ENCODE measurements at regions not wholly inside any gene's neighbourhood (a gene's known extent, or its start where the extent isn't known, plus 50 kb on each side); places are given as distances from the start of the nearest gene placed in this dataset.

DNA sequence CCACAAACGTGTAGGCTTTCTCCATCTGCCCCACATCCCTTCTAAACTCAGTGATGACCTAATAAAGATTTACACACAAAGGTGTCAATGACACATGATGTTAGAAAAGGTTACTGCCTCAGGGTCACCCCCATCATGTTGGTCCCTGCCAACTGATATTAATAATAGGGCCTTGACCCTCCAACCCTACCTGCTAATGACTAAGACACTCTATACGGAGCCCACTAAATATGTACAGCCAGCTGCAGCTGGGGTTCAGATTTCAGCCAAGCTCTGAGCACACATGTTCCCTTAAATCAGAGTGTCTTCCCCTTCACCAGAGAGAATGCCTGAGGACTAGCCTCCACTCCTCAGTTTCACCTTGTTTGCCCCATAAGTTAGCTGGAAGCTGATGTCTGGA, 67.4 kb upstream of the SNRPB2 start:
- Mint-ChIP-seq H3K27ac (no peak overlapping the region), H3K27me3 (peaks cover 5 to 10% of the 10 kb centered on the region in 2 donors), H3K9me3 (peaks cover 0 to 3% (median 0%) of the 10 kb centered on the region in 8 donors), H3K4me3 (no peak overlapping the region), H3K4me1 (no peaks in the 10 kb centered on the region), H3K36me3 (no peaks in the 10 kb centered on the region)
- no peak for DNase-seq
- Histone ChIP-seq H3K27me3 (ENCODE audit: insufficient read depth, low read length) (no peaks in the 10 kb centered on the region), H3K9me3 (ENCODE audit: control insufficient read depth in 1 of 2, low read length in 2 of 2) (no peaks in the 10 kb centered on the region), H3K36me3 (ENCODE audit: insufficient read depth, low read length) (no peaks in the 10 kb centered on the region), H3K4me1 (ENCODE audit: insufficient read depth, low read length) (no peaks in the 10 kb centered on the region), H3K4me3 (ENCODE audit: low read length in 2 of 2) (no peak overlapping the region), H3K27ac (ENCODE audit: low read depth, low read length) (no peak overlapping the region)
- ChIA-PET POLR2A (ENCODE audit: partially characterized antibody) (no interaction called here), CTCF (ENCODE audit: partially characterized antibody) (no interaction called here)
- intact Hi-C loops (cut with micrococcal nuclease), result no loop called here

DNA sequence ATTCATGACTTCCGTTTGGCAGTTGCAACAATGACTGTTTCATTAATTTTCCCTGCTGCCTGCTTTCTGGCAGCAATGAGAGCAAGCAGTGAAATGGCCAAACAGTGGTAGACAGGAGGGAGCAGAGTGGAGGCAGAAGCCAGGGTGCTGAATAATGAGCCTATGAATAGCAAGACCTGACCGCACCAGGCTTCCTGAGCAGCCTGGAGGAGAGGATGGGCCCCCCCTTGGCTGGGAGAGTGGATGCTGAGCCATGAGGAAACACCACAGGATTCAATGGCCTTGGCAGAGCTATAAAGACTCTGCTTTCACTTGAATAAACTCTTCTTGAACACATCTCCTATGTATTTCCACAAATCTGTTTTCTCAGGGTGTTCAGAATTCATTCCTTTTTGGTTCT, 68.1 kb upstream of the SNRPB2 start:
- no peaks in the 10 kb centered on the region for H3K4me1 Mint-ChIP-seq
- Histone ChIP-seq H3K36me3 (ENCODE audit: insufficient read depth, low read length) (no peaks in the 10 kb centered on the region), H3K4me1 (ENCODE audit: insufficient read depth, low read length) (no peaks in the 10 kb centered on the region), H3K9me3 (ENCODE audit: control insufficient read depth in 1 of 2, low read length in 2 of 2) (no peaks in the 10 kb centered on the region), H3K27ac (ENCODE audit: low read depth, low read length) (no peak overlapping the region), H3K4me3 (ENCODE audit: low read length in 2 of 2) (no peak overlapping the region), H3K27me3 (ENCODE audit: insufficient read depth, low read length) (no peaks in the 10 kb centered on the region)
- DNase-seq, result no peak
- peaks cover 0 to 6% (median under 1%) of the 10 kb centered on the region in 8 donors for H3K9me3 Mint-ChIP-seq
- POLR2A ChIA-PET (ENCODE audit: partially characterized antibody), result no interaction called here
- H3K36me3 Mint-ChIP-seq, result no peaks in the 10 kb centered on the region
- H3K27ac Mint-ChIP-seq, result no peak overlapping the region
- intact Hi-C loops (cut with micrococcal nuclease), result no loop called here
- peaks cover 5 to 13% of the 10 kb centered on the region in 2 donors for H3K27me3 Mint-ChIP-seq
- H3K4me3 Mint-ChIP-seq, result no peak overlapping the region
- CTCF ChIA-PET (ENCODE audit: partially characterized antibody), result no interaction called here

- H3K27ac ChIP-seq (ENCODE audit: low read depth, low read length), result no peak overlapping the region
- Mint-ChIP-seq H3K4me1 (no peaks in the 10 kb centered on the region), H3K9me3 (peaks cover 0 to 6% (median 2%) of the 10 kb centered on the region in 8 donors), H3K4me3 (no peak overlapping the region), H3K36me3 (no peaks in the 10 kb centered on the region), H3K27ac (no peak overlapping the region), H3K27me3 (peaks cover 13% of the 10 kb centered on the region in 2 donors)
- no peaks in the 10 kb centered on the region for H3K27me3 ChIP-seq (ENCODE audit: insufficient read depth, low read length)
- no peaks in the 10 kb centered on the region for H3K36me3 ChIP-seq (ENCODE audit: insufficient read depth, low read length)
- no peak overlapping the region for H3K4me3 ChIP-seq (ENCODE audit: low read length in 2 of 2)
- intact Hi-C loops (cut with micrococcal nuclease), result no loop called here
- POLR2A ChIA-PET (ENCODE audit: partially characterized antibody), result no interaction called here
- CTCF ChIA-PET (ENCODE audit: partially characterized antibody), result no interaction called here
- DNase-seq, result no peak
- no peaks in the 10 kb centered on the region for H3K4me1 ChIP-seq (ENCODE audit: insufficient read depth, low read length)
- H3K9me3 ChIP-seq (ENCODE audit: control insufficient read depth in 1 of 2, low read length in 2 of 2), result no peaks in the 10 kb centered on the region
These were observed 74.8 kb upstream of the SNRPB2 start for GRCh38 chr20:16654858-16655535.

DNA sequence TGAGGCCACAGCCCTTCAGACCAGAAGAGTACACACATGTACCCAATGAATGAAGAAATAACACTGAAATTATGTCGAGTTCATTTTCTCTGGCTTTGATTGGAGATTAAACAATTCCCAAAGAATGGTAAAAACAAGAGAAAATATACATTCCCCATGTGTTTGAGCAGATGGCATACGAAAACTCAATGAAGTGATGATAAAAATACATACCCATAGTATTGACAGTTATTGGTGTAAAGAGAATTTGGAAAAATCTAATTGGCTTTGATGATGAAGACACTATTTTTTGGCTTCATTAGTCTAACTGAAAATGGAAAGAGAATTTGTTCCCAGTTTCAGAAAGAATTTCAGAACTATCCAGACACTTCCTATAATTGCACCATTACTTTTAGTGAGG, 76.6 kb upstream of the SNRPB2 start:
- no peaks in the 10 kb centered on the region for H3K36me3 ChIP-seq (ENCODE audit: insufficient read depth, low read length)
- ChIA-PET CTCF (ENCODE audit: partially characterized antibody) (no interaction called here), POLR2A (ENCODE audit: partially characterized antibody) (no interaction called here)
- H3K27me3 Mint-ChIP-seq, result peaks cover 12 to 16% of the 10 kb centered on the region in 2 donors
- intact Hi-C loops (cut with micrococcal nuclease), result no loop called here
- H3K9me3 Mint-ChIP-seq, result peaks cover 0 to 6% (median 2%) of the 10 kb centered on the region in 8 donors
- no peak overlapping the region for H3K27ac Mint-ChIP-seq
- no peaks in the 10 kb centered on the region for H3K4me1 ChIP-seq (ENCODE audit: insufficient read depth, low read length)
- H3K27ac ChIP-seq (ENCODE audit: low read depth, low read length), result no peak overlapping the region
- DNase-seq, result no peak
- H3K36me3 Mint-ChIP-seq, result no peaks in the 10 kb centered on the region
- no peaks in the 10 kb centered on the region for H3K9me3 ChIP-seq (ENCODE audit: control insufficient read depth in 1 of 2, low read length in 2 of 2)
- H3K4me3 ChIP-seq (ENCODE audit: low read length in 2 of 2), result no peak overlapping the region
- no peaks in the 10 kb centered on the region for H3K4me1 Mint-ChIP-seq
- H3K27me3 ChIP-seq (ENCODE audit: insufficient read depth, low read length), result no peaks in the 10 kb centered on the region
- H3K4me3 Mint-ChIP-seq, result no peak overlapping the region

- ChIA-PET POLR2A (ENCODE audit: partially characterized antibody) (no interaction called here), CTCF (ENCODE audit: partially characterized antibody) (interaction anchor here (0.8 kb wide), 1 partner anchor 17 kb away, joined by 3 read pairs; no protein-coding TSS in a partner anchor)
- intact Hi-C loops (cut with micrococcal nuclease), result no loop called here
- Histone ChIP-seq H3K27me3 (ENCODE audit: insufficient read depth, low read length) (no peaks in the 10 kb centered on the region), H3K27ac (ENCODE audit: low read depth, low read length) (no peak overlapping the region), H3K4me1 (ENCODE audit: insufficient read depth, low read length) (no peaks in the 10 kb centered on the region), H3K9me3 (ENCODE audit: control insufficient read depth in 1 of 2, low read length in 2 of 2) (no peaks in the 10 kb centered on the region), H3K36me3 (ENCODE audit: insufficient read depth, low read length) (no peaks in the 10 kb centered on the region), H3K4me3 (ENCODE audit: low read length in 2 of 2) (no peak overlapping the region)
- Mint-ChIP-seq H3K4me1 (no peaks in the 10 kb centered on the region), H3K36me3 (no peaks in the 10 kb centered on the region), H3K27ac (no peak overlapping the region), H3K9me3 (no peaks in the 10 kb centered on the region), H3K27me3 (peaks cover 14 to 17% of the 10 kb centered on the region in 2 donors), H3K4me3 (no peak overlapping the region)
- DNase-seq, result no peak
These were observed 74.8 kb upstream of the KIF16B start for GRCh38 chr20:16647875-16648597.

GRCh38 chr20:16641511-16642023, 68.3 kb upstream of the KIF16B start:
- Histone ChIP-seq H3K36me3 (ENCODE audit: insufficient read depth, low read length) (no peaks in the 10 kb centered on the region), H3K27ac (ENCODE audit: low read depth, low read length) (no peak overlapping the region), H3K4me3 (ENCODE audit: low read length in 2 of 2) (no peak overlapping the region), H3K9me3 (ENCODE audit: control insufficient read depth in 1 of 2, low read length in 2 of 2) (no peaks in the 10 kb centered on the region), H3K4me1 (ENCODE audit: insufficient read depth, low read length) (no peaks in the 10 kb centered on the region), H3K27me3 (ENCODE audit: insufficient read depth, low read length) (no peaks in the 10 kb centered on the region)
- H3K4me1 Mint-ChIP-seq, result peaks cover 0 to 4% (median 0%) of the 10 kb centered on the region in 4 donors
- peaks cover 6 to 8% of the 10 kb centered on the region in 2 donors for H3K27me3 Mint-ChIP-seq
- intact Hi-C loops (cut with micrococcal nuclease), result no loop called here
- no peak for DNase-seq
- H3K9me3 Mint-ChIP-seq, result no peaks in the 10 kb centered on the region
- H3K27ac Mint-ChIP-seq, result no peak overlapping the region
- H3K4me3 Mint-ChIP-seq, result no peak overlapping the region
- CTCF ChIA-PET (ENCODE audit: partially characterized antibody), result no interaction called here
- no peaks in the 10 kb centered on the region for H3K36me3 Mint-ChIP-seq
- POLR2A ChIA-PET (ENCODE audit: partially characterized antibody), result no interaction called here

GRCh38 chr20:16639027-16639941, 66.0 kb upstream of the KIF16B start:
- Histone ChIP-seq H3K27me3 (ENCODE audit: insufficient read depth, low read length) (no peaks in the 10 kb centered on the region), H3K36me3 (ENCODE audit: insufficient read depth, low read length) (no peaks in the 10 kb centered on the region), H3K4me3 (ENCODE audit: low read length in 2 of 2) (no peak overlapping the region), H3K9me3 (ENCODE audit: control insufficient read depth in 1 of 2, low read length in 2 of 2) (no peaks in the 10 kb centered on the region), H3K4me1 (ENCODE audit: insufficient read depth, low read length) (no peaks in the 10 kb centered on the region), H3K27ac (ENCODE audit: low read depth, low read length) (no peak overlapping the region)
- Mint-ChIP-seq H3K36me3 (no peaks in the 10 kb centered on the region), H3K4me3 (no peak overlapping the region), H3K4me1 (peaks cover 0 to 4% (median 0%) of the 10 kb centered on the region in 4 donors), H3K27me3 (peaks cover 4 to 5% of the 10 kb centered on the region in 2 donors), H3K9me3 (no peaks in the 10 kb centered on the region), H3K27ac (no peak overlapping the region)
- intact Hi-C loops (cut with micrococcal nuclease), result no loop called here
- DNase-seq, result no peak
- ChIA-PET CTCF (ENCODE audit: partially characterized antibody) (no interaction called here), POLR2A (ENCODE audit: partially characterized antibody) (no interaction called here)

Data from CD4-positive, alpha-beta memory T cell (primary cell).